GM12873 (cell line): ENCODE measurements at regions not wholly inside any gene's neighbourhood (a gene's known extent, or its start where the extent isn't known, plus 50 kb on each side); places are given as distances from the start of the nearest gene placed in this dataset.

Source experiments
- CTCF ChIP-seq: IDR thresholded peaks from 2 replicates; pipeline ENCODE4 v1.5.1; 2012; ENCODE audit warnings: low read depth, mild to moderate bottlenecking, moderate library complexity, low read length, control low read depth; ENCODE audit not compliant: insufficient read depth; ENCODE audit errors: missing control alignments

- no peak for TF ChIP-seq CTCF
These were observed 170.4 kb upstream of the FLRT2 start for GRCh38 chr14:85359505-85359904.

- TF ChIP-seq CTCF, result no peak
These were observed 166.6 kb upstream of the FLRT2 start for GRCh38 chr14:85363358-85363757.

- no peak for TF ChIP-seq CTCF
These were observed 163.7 kb upstream of the FLRT2 start for GRCh38 chr14:85366226-85366625.

GRCh38 chr14:85380881-85381280 is 149.1 kb upstream of the FLRT2 start:
- no peak for TF ChIP-seq CTCF

- TF ChIP-seq CTCF, result no peak
These were observed 147.6 kb upstream of the FLRT2 start for GRCh38 chr14:85382341-85382740.

GRCh38 chr14:85387181-85387580 is 142.8 kb upstream of the FLRT2 start:
- no peak for TF ChIP-seq CTCF

- no peak for TF ChIP-seq CTCF
These were observed 139.7 kb upstream of the FLRT2 start for GRCh38 chr14:85390236-85390635.

GRCh38 chr14:85391455-85391854 is 138.5 kb upstream of the FLRT2 start:
- TF ChIP-seq CTCF, result no peak
